Activated T-cell treated with anti-CD3 and anti-CD28 coated beads, Interleukin-2, amount 50 U/mL, for 4 hours (primary cell): ENCODE measurements at regions not wholly inside any gene's neighbourhood (a gene's known extent, or its start where the extent isn't known, plus 50 kb on each side); places are given as distances from the start of the nearest gene placed in this dataset.
"Not testable (repeated sequence)": the region's sequence is repeated elsewhere in the genome, so short reads cannot be mapped to it uniquely, and the experiment has no call there.

ENCODE experiments used
- ATAC-seq, 2 donors: fragments of 200-7000 bp; cut with Tn5 transposase; one replicate each; pipeline ENCODE4 v1.10.0; 2021
- DNase-seq: peaks from one replicate; pipeline ENCODE4 v3.0.0-alpha.2; 2020
- H3K27me3 Mint-ChIP-seq: one replicate; pipeline ENCODE4 v1.8.0; 2021; ENCODE audit warnings: low read depth, mixed read lengths
- H3K36me3 Mint-ChIP-seq: one replicate; pipeline ENCODE4 v1.8.0; 2022; ENCODE audit warnings: mixed read lengths; ENCODE audit not compliant: insufficient read depth
- H3K4me1 Mint-ChIP-seq: one replicate; pipeline ENCODE4 v1.8.0; 2021; ENCODE audit warnings: low read depth, mixed read lengths
- H3K4me3 Mint-ChIP-seq: one replicate; pipeline ENCODE4 v1.8.0; 2021; ENCODE audit warnings: mild to moderate bottlenecking, moderate library complexity, mixed read lengths
- H3K9me3 Mint-ChIP-seq: one replicate; pipeline ENCODE4 v1.8.0; 2021; ENCODE audit warnings: mixed read lengths

DNA sequence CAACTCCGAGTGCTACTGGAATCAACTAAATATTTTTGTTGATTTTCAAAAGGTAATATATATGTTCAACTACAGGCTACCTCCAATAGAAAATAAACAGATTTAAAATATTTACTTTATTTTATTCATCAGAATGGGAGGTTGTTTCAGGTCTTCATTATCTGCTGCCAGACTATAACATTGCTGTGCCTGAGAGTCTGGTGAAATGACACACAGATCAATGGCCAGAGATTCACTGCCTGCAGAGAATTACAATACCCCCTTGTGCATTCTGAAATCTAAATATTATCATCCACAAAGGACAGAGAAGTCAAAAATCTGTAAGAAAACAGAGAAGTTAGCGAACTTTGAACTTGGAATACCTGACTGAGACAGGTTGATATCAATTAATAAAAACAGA, 667.8 kb upstream of the GJE1 start:
- no peak for DNase-seq
- Mint-ChIP-seq H3K27me3 (no peaks in the 10 kb centered on the region), H3K4me1 (peaks cover 10% of the 10 kb centered on the region), H3K36me3 (no peaks in the 10 kb centered on the region), H3K9me3 (no peaks in the 10 kb centered on the region), H3K4me3 (no peak overlapping the region)
- ATAC-seq = no peak

GRCh38 chr6:141464490-141464889, 668.2 kb upstream of the GJE1 start:
- Mint-ChIP-seq H3K27me3 (no peaks in the 10 kb centered on the region), H3K36me3 (no peaks in the 10 kb centered on the region), H3K4me1 (peaks cover 10% of the 10 kb centered on the region), H3K4me3 (no peak overlapping the region), H3K9me3 (no peaks in the 10 kb centered on the region)
- ATAC-seq = no peak
- DNase-seq = no peak

GRCh38 chr6:141463237-141463977, 669.3 kb upstream of the GJE1 start:
- no peak overlapping the region for H3K4me3 Mint-ChIP-seq
- peaks cover 10% of the 10 kb centered on the region for H3K4me1 Mint-ChIP-seq
- ATAC-seq (no peak), DNase-seq (no peak)
- no peaks in the 10 kb centered on the region for H3K27me3 Mint-ChIP-seq
- no peaks in the 10 kb centered on the region for H3K36me3 Mint-ChIP-seq
- H3K9me3 Mint-ChIP-seq = no peaks in the 10 kb centered on the region

GRCh38 chr6:141460743-141461484, 671.8 kb upstream of the GJE1 start:
- DNase-seq (no peak), ATAC-seq (no peak)
- Mint-ChIP-seq H3K4me3 (no peak overlapping the region), H3K9me3 (no peaks in the 10 kb centered on the region), H3K4me1 (peaks cover 8% of the 10 kb centered on the region), H3K27me3 (no peaks in the 10 kb centered on the region), H3K36me3 (no peaks in the 10 kb centered on the region)

- ATAC-seq, H3K4me1 Mint-ChIP-seq, H3K9me3 Mint-ChIP-seq, H3K36me3 Mint-ChIP-seq, H3K27me3 Mint-ChIP-seq, DNase-seq, H3K4me3 Mint-ChIP-seq: not testable (repeated sequence)
Measured at GRCh38 chr6:141460245-141460644, 672.5 kb upstream of the GJE1 start.

- not testable (repeated sequence) for DNase-seq, H3K36me3 Mint-ChIP-seq, H3K4me3 Mint-ChIP-seq, H3K4me1 Mint-ChIP-seq, H3K27me3 Mint-ChIP-seq, ATAC-seq, H3K9me3 Mint-ChIP-seq
Measured at GRCh38 chr6:141457984-141458383, 674.7 kb upstream of the GJE1 start.

GRCh38 chr6:141452354-141452686, 680.4 kb upstream of the GJE1 start:
- Mint-ChIP-seq H3K36me3 (no peaks in the 10 kb centered on the region), H3K9me3 (no peaks in the 10 kb centered on the region), H3K4me3 (no peak overlapping the region), H3K27me3 (no peaks in the 10 kb centered on the region), H3K4me1 (no peaks in the 10 kb centered on the region)
- DNase-seq (no peak), ATAC-seq (no peak)

DNA sequence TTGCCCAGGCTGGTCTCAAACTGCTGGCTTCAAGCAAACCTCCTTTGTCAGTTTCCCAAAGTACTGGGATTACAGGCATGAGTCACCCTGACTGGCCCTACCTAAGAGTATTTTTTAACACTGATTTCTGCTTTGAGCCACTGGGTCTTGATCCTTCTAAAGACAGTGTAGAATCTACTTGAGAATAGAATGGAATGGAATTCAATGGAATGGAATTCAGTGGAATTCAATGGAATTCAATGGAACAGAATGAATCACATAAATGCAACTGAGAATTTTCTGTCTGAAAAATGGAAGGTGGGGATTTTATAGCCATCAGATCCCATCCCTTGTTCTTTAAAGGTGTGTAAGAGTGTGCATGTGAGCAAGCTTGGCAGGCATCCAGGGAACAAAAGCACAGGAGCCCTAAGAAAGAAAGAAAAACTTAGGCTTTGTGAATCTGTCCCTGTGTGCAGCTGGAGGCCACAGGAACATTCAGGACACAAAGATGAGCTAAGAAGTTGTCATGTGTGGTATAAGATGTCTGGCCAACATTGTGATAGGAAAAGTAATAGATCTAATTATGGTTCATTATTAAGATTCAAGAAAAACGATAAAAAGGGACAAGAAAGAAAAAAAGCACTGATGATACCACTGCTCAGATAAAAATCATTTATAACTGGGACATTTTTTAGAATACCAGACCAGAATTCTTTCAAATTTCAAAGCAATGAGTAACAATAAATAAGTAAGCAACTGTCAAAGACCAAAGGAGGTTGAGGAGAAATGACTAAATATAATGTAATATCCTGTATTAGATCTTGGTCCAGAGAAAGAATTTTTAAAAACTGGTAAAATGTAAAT, 681.0 kb upstream of the GJE1 start:
- Mint-ChIP-seq H3K4me3 (no peak overlapping the region), H3K9me3 (no peaks in the 10 kb centered on the region), H3K27me3 (no peaks in the 10 kb centered on the region), H3K36me3 (no peaks in the 10 kb centered on the region), H3K4me1 (no peaks in the 10 kb centered on the region)
- ATAC-seq (no peak), DNase-seq (no peak)

DNA sequence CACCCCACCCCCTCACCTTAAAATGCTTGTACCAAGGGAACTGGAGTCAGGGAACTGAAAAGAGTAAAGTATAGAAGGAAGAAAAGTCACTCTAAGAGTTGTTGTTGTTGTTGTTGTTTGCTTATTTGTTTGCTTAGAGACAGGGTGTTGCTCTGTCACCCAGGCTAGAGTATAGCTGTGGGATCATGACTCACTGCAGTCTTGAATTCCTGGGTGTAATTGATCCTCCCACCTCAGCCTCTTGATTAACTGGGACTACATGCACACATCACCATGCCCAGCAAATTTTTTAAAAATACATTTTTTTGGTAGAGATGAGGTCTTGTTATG, 681.6 kb upstream of the GJE1 start:
- Mint-ChIP-seq H3K36me3 (no peaks in the 10 kb centered on the region), H3K4me3 (no peak overlapping the region), H3K4me1 (no peaks in the 10 kb centered on the region), H3K9me3 (no peaks in the 10 kb centered on the region), H3K27me3 (peaks cover 1% of the 10 kb centered on the region)
- no peak for DNase-seq
- no peak for ATAC-seq

GRCh38 chr6:141445928-141446628, 686.6 kb upstream of the GJE1 start:
- Mint-ChIP-seq H3K9me3 (no peaks in the 10 kb centered on the region), H3K4me1 (no peaks in the 10 kb centered on the region), H3K36me3 (no peaks in the 10 kb centered on the region), H3K4me3 (no peak overlapping the region), H3K27me3 (peaks cover 5% of the 10 kb centered on the region)
- DNase-seq (no peak), ATAC-seq (no peak)

DNA sequence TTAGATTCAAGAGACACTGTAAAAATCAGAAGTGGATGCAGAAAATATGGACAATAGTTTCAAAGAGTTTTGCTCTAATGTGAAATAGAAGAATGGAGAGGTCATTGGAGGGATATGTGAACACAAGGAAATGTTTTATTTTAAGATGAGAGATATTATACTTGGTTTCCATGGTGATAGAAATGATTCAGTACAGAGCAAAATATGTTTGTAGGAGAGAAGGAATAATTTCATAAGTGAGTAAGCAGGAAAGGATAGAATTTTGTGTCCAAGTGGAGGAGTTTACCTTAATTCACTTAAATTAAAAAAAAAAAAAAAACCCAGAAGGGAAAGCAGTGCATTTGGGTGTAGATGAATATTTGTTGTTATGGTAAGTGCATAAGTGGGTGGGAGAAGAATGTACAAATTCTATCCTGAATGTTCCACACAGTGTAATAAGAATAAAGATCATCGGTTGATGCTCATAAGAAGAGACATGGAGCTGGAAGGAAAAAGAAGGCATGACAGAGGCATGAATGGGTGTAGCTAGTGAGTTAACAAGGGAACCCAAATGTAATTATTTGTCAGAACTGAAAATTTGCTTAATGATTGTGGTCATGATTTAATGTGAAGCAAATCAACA, 688.9 kb upstream of the GJE1 start:
- peaks cover 5% of the 10 kb centered on the region for H3K27me3 Mint-ChIP-seq
- DNase-seq (no peak), ATAC-seq (no peak)
- no peaks in the 10 kb centered on the region for H3K9me3 Mint-ChIP-seq
- H3K4me1 Mint-ChIP-seq = no peaks in the 10 kb centered on the region
- H3K4me3 Mint-ChIP-seq = no peak overlapping the region
- no peaks in the 10 kb centered on the region for H3K36me3 Mint-ChIP-seq

GRCh38 chr6:141443032-141443431, 689.7 kb upstream of the GJE1 start:
- no peak for ATAC-seq
- Mint-ChIP-seq H3K9me3 (no peaks in the 10 kb centered on the region), H3K27me3 (peaks cover 5% of the 10 kb centered on the region), H3K4me1 (no peaks in the 10 kb centered on the region), H3K4me3 (no peak overlapping the region), H3K36me3 (no peaks in the 10 kb centered on the region)
- DNase-seq = no peak

- no peak for DNase-seq
- no peaks in the 10 kb centered on the region for H3K4me1 Mint-ChIP-seq
- H3K4me3 Mint-ChIP-seq = no peak overlapping the region
- ATAC-seq = no peak
- H3K27me3 Mint-ChIP-seq = no peaks in the 10 kb centered on the region
- no peaks in the 10 kb centered on the region for H3K36me3 Mint-ChIP-seq
- no peaks in the 10 kb centered on the region for H3K9me3 Mint-ChIP-seq
Measured at GRCh38 chr6:141439513-141439912, 693.2 kb upstream of the GJE1 start.

DNA sequence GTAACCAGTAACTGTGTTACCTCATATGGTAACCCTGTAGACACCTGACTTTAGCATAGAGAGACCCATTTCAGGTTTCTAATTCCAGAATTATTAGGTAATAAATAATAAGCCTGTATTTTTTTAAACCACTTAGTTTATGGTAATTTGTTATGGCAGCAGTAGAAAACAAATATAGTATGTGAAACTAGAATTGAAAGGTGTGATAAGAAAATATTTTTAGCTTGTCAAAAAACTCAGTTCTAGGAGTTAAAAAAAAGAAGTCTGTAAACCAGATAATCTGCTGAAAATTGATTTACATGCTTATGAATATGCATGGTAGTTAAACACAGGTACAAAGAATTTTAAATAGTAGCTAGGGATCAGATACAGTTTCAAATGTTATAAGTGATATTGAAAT, 695.0 kb upstream of the GJE1 start:
- no peaks in the 10 kb centered on the region for H3K36me3 Mint-ChIP-seq
- no peak for ATAC-seq
- H3K27me3 Mint-ChIP-seq = no peaks in the 10 kb centered on the region
- no peaks in the 10 kb centered on the region for H3K4me1 Mint-ChIP-seq
- no peak overlapping the region for H3K4me3 Mint-ChIP-seq
- DNase-seq = no peak
- no peaks in the 10 kb centered on the region for H3K9me3 Mint-ChIP-seq
